Testis (tissue), 2 donors: ENCODE measurements at regions not wholly inside any gene's neighbourhood (a gene's known extent, or its start where the extent isn't known, plus 50 kb on each side); places are given as distances from the start of the nearest gene placed in this dataset.

Source experiments
- POLR2A ChIP-seq: fragments of 450-650 bp; IDR thresholded peaks from one replicate; pipeline ENCODE4 v1.6.1; 2017; ENCODE audit warnings: antibody characterized with exemption, mild to moderate bottlenecking, moderate library complexity
- TF ChIP-seq, protein P1 (sequence below), 3 experiments: fragments of 450-650 bp in 2 of 3; fragments of 200-600 bp in 1 of 3; sonication (generic) in 1 of 3; IDR thresholded peaks; one replicate each; pipeline ENCODE4 v1.5.1; 2016 to 2019; ENCODE audit warnings: antibody characterized with exemption in 3 of 3, mild to moderate bottlenecking in 2 of 3, moderate library complexity in 1 of 3

DNA sequence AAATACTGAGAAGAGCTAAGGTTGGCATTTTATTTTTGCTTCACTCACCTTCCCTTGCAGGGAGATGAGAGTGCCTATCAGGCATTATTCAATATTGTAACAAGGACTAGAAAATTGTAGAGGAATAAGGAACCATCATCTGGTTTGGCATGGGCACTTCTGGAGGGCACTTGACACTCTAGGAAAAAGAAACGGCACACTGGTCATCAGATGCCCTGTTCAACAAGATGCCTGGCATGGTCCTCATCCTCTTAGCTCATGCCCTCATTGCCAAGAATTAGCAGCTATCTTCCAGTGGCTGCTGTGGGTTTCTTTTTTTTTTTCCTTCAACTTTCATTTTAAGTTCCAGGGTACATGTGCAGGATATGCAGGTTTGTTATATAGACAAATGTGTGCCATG is 95.1 kb upstream of the ESRRG start:
- TF ChIP-seq, protein P1, sequence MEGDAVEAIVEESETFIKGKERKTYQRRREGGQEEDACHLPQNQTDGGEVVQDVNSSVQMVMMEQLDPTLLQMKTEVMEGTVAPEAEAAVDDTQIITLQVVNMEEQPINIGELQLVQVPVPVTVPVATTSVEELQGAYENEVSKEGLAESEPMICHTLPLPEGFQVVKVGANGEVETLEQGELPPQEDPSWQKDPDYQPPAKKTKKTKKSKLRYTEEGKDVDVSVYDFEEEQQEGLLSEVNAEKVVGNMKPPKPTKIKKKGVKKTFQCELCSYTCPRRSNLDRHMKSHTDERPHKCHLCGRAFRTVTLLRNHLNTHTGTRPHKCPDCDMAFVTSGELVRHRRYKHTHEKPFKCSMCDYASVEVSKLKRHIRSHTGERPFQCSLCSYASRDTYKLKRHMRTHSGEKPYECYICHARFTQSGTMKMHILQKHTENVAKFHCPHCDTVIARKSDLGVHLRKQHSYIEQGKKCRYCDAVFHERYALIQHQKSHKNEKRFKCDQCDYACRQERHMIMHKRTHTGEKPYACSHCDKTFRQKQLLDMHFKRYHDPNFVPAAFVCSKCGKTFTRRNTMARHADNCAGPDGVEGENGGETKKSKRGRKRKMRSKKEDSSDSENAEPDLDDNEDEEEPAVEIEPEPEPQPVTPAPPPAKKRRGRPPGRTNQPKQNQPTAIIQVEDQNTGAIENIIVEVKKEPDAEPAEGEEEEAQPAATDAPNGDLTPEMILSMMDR (IDR thresholded peaks at IDR 0.05) = no peak
- TF ChIP-seq POLR2A = no peak
